ENCODE measurements at regions not wholly inside any gene's neighbourhood (a gene's known extent, or its start where the extent isn't known, plus 50 kb on each side); places are given as distances from the start of the nearest gene placed in this dataset.
A peak's percentile ranks its signal among the peaks of the same experiment; 100 is the strongest.

DNA sequence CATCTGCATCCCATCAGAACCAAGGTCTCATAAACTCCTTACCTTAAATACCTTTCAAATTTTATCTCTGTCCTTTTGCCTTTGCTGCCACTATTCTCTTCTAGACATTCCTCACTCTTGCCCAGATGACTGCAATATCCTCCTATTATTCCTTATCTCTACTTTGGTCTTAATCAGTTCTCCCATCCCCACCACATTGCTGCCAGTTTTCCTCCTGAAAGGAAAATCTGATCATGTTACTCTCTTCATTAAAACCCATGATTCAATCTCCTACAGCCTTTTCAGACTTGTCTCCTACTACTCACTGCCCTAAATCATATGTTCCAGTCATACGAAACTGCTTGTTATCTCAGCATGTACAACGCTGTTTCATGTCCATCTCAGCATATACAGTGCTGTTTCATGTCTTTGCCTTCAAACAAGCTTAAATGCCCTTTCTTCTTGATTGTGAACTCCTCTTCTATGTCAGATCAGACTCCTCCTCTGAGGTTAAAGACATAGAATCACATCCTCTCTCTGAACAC lies 152.6 kb upstream of the FST start:
- no peak for DNase-seq (ENCODE audit: low read depth)

DNA sequence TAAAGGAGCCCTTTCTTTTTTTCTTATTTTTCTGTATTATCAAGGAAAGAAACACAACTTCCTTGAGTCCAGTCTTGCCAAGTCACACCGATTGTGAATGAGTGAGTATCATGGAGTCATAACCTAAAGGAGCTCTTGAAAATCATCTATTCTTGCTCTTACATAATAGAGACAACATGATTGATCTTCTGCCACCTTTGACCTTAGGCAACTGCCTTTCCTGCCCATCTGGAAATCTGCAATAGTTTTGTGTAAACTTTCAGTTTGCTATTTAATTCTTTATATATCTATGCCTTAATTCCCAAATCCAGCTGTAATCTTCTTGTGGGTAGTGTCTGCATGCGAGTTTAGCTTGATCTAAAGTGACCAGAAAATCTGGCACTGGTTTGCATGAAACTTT lies 149.9 kb upstream of the FST start:
- DNase-seq (ENCODE audit: low read depth), result no peak

DNA sequence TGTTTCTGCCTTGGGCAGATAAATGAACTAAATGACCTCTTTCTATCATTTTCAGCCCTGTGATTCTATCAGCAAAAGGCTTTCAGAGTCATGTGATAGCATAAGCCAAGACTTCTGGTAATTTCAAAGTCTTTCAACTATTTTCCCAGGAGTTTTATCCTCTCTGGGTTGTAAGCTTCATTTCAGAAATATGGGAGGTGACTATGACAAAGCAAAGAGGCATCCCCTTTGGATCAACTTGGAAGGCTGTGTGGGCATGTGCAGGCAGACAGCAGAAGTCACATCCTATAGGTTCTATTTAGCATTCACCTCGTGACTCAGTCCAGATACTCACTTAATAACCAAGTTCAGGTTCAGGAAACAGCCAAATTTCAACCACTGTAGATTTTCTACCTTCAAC lies 149.0 kb upstream of the FST start:
- DNase-seq (ENCODE audit: low read depth), result peak; percentile 26

DNA sequence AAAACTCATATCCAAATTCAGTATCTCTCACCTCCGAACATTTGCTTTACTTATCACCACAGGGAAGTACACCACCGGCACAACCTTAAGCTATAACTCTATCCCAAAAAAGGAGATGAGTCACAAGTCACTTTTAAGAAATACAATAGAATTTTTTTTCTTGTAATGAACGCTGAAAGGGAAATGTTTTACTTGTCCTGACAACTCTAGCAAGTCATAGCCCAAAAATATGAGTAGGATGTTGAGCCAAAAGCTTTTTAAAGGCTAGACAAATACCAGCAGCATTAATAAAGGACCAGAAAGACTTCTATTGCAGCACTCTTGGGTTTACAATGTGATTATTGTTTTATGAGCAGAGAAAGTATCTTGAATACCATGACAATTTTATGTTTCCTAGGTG lies 147.3 kb upstream of the FST start:
- DNase-seq (ENCODE audit: low read depth), result no peak

DNA sequence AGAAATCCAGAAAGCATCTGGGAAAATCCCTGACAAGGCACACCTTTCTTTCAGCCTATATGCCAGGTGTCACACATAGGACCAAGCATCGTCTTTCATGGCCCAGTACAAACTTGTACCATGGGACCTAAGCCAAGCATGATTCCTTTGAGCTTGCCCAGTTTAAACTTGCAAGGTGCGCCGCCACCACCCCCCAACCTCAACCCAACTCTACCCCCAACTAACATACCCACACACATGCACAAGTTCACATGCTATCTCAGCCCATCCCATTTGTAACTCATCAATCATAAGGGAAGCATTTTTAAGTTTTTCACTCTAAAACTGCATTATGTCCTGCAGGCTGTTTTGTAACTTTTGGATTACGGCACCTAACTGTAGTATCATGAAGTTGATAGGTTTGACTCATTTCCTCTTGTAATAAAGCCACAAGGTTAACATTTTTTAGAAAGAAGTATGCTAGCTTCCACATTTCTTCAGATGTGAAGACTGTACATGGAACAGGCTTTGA lies 145.9 kb upstream of the FST start:
- peak; percentile 37 for DNase-seq (ENCODE audit: low read depth)

DNA sequence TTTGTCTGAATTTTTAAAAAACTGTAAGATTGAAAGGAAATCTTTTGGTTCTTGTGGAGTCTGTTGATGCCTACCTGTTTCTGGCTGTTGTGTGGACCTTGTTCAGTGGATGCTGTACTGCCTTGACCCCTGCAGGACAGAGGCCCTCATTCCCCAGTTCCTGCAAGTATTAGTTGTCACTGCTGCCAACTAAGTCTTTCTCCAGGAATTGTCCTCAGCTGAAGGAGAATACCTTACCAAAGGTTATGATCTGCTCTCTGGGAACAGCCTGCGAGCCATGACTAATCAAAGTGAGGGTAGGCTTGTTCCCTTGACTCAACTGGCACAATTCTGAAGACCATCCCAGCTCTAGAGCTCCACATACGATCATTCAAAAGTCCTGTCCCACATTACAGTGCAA lies 145.3 kb upstream of the FST start:
- DNase-seq (ENCODE audit: low read depth), result peak; percentile 50

DNA sequence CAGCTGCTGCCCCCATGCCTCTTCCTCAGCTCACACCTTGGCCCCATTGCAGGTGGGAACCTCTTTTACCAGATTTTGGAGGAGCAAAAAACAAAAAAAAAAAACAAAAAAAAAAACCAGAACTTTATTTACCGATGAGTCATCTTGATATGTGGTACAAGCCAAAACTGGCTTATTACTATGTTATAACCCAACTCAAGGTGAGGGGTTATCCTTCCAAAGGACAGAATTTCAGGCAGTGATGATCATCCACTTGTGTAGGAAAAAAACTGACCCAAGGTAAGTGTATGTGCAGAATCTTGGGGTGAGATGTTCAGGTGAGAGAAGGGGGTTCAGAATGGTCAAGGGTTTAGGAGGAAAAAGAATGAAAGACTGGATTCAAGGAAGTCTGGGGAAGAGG lies 142.6 kb upstream of the FST start:
- DNase-seq (ENCODE audit: low read depth), result no peak

DNA sequence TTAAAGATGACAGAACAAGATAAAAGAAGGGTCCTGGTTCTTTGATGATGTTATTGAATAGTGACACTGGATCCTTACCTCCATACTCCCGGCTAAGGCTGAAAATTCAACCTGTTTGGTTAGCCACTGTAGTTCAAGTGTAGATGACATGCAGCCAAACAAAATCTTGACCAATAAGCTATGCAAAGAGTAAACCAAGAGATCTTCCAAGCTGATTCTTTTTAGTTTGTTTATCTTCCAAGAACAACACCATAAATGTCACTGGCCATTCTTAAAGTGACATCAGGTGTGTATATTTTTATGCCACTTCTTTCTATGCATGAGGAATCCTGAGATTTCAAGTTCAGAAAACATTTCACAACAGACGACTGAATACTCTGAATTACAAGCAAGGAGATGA lies 141.5 kb upstream of the FST start:
- no peak for DNase-seq (ENCODE audit: low read depth)

DNA sequence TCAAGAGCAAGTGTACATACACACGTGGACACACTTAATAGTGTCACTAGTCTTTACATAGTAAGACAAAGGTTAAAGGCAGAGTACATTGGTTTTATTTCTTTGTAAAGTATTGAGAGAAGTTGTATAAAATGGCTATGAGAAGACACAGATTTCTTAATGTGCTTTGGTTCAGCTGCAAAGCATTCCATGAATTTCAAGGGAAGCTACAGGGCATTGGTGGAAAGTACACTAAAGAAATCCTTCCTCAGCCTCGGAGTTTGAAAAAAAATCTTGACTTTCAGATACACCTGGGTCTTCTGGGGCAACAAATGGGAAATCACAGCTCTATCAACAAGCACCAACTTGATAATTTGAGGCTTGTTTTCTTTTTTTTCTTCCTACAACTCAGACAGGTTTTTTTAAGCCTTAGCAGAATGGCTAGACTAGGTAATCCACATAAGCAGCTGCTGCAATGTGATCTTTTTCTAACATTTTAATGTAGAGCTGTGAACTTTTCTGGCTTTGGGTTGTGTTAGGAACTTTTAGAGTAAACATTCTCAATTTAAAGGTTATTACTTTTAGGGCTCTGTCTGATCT lies 140.4 kb upstream of the FST start:
- DNase-seq (ENCODE audit: low read depth), result no peak

DNA sequence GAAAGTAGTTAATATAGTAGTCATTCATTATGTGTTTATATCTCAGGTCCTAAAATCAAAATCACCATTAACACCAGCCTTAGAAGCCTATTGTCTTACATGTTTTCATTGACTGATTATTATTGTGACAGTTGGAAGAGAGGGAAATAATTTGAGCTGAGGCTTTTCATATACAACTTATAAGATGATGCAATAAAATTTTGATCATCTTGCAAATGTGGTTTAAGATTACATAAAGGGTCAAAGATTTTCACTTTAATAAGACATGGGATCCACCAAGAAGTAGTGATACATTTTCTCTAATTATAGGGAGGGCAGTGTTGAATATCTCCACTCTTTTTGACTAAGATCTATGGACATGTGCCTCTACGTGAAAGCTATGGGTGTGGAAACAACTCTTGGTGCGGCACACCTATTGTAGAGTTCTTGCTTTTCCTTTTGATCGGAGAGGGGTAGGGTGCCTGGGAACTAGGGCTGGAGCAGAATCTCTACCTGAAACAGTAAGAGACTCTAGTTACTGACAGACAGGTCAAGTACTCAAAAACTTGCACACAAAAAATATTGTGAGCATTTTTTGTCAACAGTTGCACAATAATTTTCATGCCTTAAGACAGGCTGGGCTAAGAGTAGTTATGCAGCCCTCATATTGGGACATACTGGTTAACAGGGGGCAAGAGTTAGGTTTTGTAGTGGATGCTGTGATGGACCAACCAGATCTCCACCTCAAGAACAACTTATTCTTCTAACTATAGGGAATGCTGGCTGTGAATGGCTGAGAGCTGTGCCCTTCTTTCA lies 139.3 kb upstream of the FST start:
- no peak for DNase-seq (ENCODE audit: low read depth)

DNA sequence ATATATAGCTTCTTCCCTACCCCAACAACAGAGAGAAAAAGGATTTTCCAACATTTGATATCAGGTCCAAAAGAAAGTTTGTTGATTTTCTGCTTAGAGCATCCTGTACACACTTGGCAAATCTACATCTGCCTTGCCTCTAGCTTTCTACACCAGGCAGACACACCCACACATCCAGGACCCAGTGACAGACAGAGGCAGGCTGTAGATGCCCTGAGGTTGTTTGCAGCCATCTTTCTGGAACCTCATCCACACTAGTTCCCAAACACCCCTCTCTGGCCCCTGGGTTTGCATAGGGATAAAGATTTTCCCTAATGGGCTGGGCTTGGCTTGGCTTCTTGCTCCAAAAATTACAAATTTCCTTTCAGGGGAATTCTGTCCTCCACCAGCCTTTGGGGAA lies 138.2 kb upstream of the FST start:
- no peak for DNase-seq (ENCODE audit: low read depth)

DNA sequence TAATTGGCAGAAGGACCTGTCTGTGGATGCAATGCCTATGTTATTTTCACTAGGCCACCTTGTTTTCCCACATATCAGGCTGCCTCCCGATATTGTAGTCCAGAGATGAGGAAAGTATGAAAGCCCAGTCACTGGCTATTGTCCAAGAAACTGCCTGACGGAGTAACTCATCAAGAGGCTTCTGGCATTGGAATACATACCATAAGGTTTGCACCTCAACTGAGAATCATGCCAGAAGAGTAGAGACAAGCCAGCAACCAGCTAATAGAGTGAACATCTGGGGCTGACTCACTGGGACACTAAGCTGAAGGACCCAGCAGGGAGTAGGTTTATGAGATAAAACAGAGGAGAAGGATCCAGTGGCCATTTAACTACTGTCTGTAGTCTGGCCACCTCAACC lies 137.2 kb upstream of the FST start:
- DNase-seq (ENCODE audit: low read depth), result no peak

DNA sequence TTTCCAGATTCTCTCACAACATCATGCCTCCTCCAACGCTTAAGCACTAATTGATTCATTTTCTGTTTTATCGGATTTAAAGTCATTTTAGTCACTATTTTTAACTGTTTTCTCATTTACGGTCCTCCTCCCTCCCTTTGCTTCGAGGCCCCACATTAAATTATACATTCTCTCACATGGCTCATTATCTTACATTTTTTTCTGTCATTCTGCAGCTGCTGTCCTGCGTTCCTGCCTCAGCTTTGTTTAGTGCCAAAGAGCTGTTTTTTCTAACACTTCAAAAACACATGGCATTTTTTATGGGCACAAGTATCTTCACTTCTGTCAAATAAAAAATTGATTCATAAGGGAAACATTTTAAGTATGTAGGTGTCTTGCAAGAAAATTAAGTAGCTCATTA lies 130.1 kb upstream of the FST start:
- DNase-seq (ENCODE audit: low read depth), result no peak

DNA sequence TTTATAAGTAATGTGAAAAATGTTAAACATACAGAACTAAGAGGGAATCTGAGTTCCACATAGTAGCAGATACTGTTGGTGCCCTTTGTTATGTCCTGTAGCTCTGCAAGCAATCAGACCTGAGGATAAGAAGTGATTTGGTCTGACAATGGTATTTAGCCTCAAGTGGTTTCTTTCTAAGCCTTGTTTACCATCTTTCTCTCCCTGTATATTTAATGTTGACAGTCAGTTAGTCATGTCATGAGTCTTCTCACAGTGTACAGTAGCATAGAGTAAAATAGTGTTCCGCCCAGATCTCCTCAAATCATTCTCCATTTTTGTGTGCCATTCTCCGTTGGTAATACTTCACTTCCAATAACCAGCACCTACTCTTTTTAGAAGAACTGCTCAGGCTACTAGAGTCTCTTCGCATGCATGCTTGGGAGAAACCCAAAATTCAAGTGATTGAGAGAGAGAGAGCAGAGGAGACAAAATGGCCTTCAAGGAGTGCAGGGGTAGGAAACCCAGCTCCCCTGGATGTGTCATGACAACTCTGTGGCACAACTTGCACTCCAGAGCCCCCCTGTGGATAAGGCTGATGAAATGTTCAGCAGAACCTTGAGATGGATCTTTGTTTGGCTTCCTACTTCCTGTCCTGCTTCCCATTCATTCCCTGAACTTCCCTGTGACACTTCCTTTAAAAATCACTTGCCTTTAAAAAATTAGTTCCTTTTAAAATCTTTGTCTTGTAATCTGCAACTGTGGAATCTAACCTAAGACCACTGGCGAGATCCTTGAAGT lies 129.2 kb upstream of the FST start:
- no peak for DNase-seq (ENCODE audit: low read depth)

DNA sequence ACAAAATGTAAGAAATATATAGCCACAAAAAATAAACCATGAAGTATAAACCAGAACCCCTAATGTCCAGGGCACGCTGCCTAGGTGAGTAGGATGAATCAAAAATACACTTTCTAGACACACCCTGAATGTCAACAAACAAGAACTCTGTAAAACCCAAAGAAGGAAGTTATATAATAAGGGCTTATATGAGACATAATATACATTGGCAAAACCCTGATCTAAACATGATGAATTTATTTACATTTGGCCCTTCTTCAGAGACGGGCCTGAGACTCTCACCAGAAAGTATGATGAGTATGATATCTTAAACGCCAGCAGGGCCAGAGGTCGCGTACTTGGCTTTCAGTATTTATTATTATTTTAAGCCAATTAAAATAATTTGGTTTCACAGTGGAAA lies 125.1 kb upstream of the FST start:
- DNase-seq (ENCODE audit: low read depth), result no peak

DNA sequence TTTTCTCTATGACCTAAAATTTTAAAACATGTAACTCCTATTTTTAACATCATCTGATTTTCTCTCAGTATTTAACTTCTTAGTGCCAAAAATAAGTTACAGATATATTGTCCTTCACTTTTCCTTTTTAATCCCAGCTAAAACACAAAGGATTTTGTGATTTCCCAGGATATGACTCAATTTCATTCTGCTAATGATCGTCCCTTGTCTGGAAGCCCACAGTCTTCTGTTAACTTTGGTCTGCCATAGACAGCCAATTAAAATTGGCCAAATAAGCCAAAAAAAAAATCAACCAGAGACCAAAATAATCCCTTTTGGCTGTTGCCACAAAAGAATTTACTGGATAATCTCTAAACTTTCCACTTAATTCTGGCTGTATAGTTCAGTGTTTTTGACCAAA lies 124.5 kb upstream of the FST start:
- DNase-seq (ENCODE audit: low read depth), result no peak

DNA sequence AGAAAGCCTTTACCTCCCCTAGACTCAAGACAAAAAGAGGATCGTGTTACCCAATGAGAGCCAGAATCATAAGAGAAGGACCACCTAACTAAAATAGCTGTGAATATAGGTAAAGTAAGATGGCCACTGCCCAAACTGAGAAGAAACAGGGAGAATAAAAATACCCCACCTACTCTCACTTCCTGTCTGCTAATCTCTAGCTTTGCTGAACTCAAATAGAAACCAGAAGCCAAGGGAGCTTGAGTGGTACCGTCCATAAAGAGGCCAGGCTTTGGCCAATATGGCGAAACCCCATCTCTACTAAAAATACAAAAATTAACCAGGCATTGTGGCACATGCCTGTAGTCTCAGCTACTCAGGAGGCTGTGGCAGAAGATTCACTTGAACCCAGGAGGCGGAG lies 123.0 kb upstream of the FST start:
- DNase-seq (ENCODE audit: low read depth), result no peak

DNA sequence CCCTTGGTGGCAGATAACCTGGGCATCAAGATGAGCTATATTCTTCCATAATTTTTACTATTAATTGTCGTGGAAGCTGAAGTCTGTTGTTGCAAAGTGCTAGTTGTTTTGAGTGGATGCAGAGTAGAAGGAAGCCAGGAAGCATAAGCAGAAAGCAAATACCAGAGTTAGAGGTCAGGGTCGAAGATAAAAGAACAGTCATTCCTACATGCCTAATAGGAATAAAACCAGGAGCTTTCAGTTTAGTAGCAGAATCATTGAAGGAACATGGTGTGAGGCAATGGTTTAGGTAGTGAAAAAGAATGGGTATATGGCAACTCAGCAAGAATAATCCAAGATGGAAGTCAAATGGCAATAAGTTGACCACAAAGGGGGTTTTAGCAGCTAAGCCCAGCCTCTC lies 121.6 kb upstream of the FST start:
- DNase-seq (ENCODE audit: low read depth), result no peak

DNA sequence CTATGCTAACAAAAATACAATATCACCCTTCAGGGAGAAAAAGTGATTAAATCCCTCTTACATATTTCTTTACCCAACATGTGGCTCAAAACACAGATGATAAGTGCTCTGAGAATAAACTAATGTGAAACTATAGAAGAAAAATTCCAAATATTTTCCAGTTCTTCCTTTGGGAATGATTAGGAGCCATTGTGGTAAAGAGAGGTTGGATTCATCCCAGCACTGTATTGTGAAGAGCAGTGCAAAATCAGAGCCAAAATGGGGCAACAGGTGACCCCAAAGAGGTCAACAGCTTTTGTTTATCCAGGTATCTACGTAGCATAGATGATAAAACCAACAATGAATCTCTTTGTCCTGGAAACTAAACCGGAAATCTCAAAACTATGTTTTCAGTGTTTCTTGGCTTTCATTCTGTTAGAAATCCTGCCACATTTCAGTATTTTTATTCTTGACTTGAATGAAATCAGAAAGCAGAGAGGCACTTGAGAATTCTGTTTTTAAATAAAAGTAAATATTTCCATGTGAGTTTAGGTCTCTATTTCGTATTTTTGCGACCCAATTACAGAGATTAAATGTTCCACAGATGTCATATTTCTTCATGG lies 120.4 kb upstream of the FST start:
- no peak for DNase-seq (ENCODE audit: low read depth)

DNA sequence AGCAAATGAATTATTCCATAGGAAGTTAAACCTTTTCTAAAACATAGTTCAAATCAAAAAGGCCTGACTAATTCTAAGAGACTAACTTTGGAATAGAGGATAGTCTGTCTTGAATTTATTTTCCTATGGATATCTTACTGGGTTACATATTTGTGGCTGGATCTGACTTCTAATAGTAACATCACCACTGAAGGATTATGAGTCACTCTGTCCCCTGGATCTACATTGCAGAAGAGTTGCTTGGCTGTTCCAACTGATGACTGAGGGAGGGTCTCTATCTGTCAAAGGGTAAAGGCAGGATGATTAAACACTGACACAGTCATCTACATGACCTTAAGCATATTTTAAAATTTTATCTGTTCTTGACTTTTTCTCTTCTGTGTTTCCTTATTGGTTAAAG lies 119.6 kb upstream of the FST start:
- DNase-seq (ENCODE audit: low read depth), result peak; percentile 45

DNA sequence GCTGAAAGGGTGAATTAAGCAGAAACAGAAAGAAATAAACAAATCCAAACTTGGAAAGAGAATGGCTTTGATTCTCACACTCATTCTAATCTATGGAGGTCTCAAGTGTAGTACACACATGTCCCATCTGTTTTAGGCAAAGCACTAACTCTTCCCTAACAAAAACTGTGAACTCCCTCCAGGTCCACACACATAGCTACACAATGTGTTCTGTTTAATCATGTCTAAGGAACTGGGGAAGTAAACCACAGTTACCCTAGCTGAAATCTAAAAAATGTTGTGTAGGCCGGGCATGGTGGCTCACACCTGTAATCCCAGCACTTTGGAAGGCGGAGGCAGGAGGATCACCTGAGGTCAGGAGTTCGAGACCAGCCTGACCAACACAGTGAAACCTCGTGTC lies 118.7 kb upstream of the FST start:
- DNase-seq (ENCODE audit: low read depth), result no peak

DNA sequence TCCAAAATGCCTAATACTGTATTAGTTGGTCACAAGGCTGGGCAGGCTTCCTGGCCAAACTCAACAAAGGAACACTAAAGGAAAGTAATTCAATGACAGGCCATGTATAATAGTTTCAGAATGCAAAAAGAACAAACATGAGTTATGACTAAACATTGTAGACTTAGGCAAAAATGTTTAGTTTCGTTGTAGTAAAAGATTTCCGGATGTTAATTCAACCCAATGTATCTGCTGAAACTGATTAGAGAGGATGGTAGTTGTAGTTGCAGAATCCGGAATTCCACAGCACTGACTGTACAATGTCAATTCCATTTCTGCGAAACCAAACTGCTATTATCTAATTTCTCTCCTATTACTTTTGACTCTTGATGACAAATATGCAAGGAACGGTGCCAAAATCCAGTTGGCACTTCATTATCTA lies 117.9 kb upstream of the FST start:
- DNase-seq (ENCODE audit: low read depth), result peak; percentile 15

Measured in renal cortical epithelial cell (primary cell).